GM12891 (cell line): ENCODE measurements at regions not wholly inside any gene's neighbourhood (a gene's known extent, or its start where the extent isn't known, plus 50 kb on each side); places are given as distances from the start of the nearest gene placed in this dataset.

Experiments
- DNase-seq: peaks from one replicate; pipeline ENCODE4 v3.0.0; 2011; ENCODE audit warnings: low spot score; ENCODE audit not compliant: insufficient read length
- FAIRE-seq: peaks from 2 replicates; lab custom pipeline; 2011; peaks lifted over from hg19 to GRCh38; lab: Jason Lieb, UNC
- PAX5 ChIP-seq: IDR thresholded peaks from 2 replicates; pipeline ENCODE4 v1.6.1; 2011; ENCODE audit warnings: low read length, moderate library complexity, mild to moderate bottlenecking; ENCODE audit not compliant: insufficient read depth, severe bottlenecking
- POLR2A ChIP-seq: IDR thresholded peaks from 2 replicates; pipeline ENCODE4 v1.6.1; 2011; ENCODE audit warnings: low read depth, low read length, control low read depth
- POLR2AphosphoS5 ChIP-seq: IDR thresholded peaks from 2 replicates; pipeline ENCODE4 v1.6.1; 2011; ENCODE audit warnings: low read depth, low read length, control low read depth
- POU2F2 ChIP-seq: IDR thresholded peaks from 2 replicates; pipeline ENCODE4 v1.6.1; 2011; ENCODE audit warnings: low read depth, mild to moderate bottlenecking, control low read depth, low read length, moderate library complexity
- SPI1 ChIP-seq: IDR thresholded peaks from 2 replicates; pipeline ENCODE4 v1.6.1; 2011; ENCODE audit warnings: low read depth, low read length, control low read depth
- TAF1 ChIP-seq: IDR thresholded peaks from 2 replicates; pipeline ENCODE4 v1.6.1; 2011; ENCODE audit warnings: low read depth, low read length, control low read depth

DNA sequence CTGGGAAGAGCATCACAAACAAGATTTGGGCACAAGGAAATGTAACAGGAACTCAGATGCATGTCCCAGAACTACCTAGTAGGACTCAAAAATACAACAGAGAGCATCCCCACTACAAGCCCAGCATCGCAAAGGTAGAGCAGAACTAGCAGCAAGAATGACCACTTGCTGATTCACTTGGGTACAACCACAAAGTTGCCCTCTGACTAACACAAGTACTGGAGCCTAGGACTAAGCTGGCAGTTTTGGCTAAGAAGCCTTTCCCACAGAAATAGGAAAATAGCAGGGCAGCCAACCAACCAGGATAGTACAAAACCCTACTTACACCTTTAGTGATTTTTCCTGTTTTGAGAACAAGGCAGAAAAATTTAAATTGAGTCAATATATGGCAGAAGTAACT, 193.8 kb downstream of the PAX3 start:
- FAIRE-seq: no peak
- TF ChIP-seq PAX5 (no peak), SPI1 (no peak), TAF1 (no peak), POLR2A (no peak), POU2F2 (no peak), POLR2AphosphoS5 (no peak)
- DNase-seq: no peak

DNA sequence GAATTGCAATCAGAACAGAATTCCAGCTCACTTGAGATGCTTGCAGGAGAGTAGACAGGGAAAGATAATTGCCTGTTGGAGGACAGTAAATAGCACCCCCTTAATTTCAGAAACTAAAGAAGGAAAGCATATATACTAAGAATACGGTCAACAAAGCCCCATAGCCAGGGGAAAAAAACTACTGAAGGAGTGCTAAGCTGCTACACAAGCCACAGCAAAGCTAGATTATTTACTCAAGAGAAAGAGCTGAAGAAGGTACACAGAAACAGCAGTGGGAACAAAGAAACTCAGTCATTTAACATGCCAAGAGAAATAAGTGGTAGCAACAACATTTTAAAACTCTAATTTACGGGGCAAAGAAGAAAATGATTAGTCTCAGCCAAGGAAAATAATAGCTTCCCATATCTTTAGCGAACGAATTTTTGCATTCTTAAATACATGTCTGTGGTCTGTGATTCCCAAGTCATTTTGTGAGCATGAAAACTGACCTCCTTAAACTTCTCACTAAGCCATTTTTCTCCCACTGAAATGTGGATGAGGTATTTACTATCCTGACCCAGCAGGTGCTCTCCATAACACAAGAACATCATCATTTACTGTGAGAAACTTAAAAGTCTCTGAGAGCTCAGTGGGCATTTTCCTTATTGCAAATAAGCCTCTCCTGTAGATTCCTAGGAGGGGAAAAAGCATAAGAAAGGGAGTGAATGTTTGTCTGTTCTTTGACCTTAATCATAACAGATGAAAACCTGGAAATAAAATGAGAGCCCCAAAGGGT, 196.0 kb downstream of the PAX3 start:
- DNase-seq: no peak
- FAIRE-seq: no peak
- TF ChIP-seq PAX5 (no peak), POLR2AphosphoS5 (no peak), SPI1 (no peak), POLR2A (no peak), POU2F2 (no peak), TAF1 (no peak)

DNA sequence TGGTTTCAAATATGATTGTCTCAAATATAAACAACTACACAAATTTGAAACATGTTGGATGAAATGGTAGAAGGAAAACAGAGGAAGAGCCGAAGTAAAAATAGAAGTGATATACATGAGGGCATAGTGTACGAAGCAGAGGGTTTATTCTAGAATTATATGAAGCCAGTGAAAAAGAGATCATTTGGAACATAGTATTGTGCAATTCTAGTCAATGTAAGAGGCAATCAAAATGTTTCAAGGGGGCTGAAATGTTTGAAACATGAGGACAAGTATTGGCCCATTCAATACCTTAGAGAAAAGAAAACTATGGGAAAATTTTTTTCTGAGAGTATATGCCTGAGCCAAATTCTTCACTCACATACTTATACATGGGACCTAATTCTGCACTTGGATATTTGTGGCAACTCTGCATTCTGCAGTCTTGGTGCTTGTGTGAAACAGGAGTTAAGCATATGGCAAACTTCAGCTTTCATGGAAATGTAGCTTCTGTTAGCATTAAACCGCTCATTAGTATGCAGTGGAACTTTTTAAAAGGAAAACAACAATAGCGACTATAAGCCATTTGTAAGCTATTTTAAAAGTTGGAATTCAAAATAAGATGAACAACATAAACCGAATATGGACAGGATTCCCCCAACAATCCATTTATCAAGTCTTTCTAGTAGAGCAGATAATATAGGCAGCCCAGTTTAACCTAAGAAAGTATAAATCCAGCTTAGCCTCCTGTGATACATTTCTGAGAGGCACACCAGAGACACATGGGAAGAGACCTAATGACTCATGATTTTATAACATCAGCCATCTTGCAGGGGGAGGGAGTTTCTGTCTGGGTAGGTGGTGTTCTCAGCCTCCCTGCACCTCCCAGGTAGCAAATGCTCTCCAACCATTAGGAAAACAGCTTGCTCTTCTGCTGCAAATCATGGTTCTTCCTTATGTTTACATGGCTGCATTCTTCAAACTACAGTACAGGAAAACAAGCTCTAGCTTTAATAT, 197.8 kb downstream of the PAX3 start:
- TF ChIP-seq SPI1 (no peak), TAF1 (no peak), POU2F2 (no peak), POLR2AphosphoS5 (no peak), PAX5 (no peak), POLR2A (no peak)
- FAIRE-seq (no peak), DNase-seq (no peak)

DNA sequence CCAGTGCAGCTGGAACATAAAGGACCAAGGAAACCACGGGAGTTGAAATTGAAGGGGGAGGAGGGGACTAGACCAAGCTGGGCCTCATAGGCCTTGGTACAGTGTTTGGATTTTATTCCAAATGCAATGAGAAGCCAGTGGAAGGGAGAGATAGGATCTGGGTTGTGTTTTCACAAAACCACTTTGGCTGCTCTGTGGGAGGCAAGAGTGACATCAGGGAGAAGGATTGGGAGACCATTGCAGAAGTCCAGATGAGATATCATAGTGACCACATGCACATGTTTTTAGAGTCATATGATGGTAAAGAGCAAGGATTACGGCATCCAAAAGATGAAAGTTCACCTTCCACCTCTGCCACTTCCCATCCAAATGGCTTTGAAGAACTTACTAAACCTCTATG, 210.2 kb downstream of the PAX3 start:
- FAIRE-seq: no peak
- no peak for DNase-seq
- TF ChIP-seq PAX5: no peak
- no peak for TF ChIP-seq POLR2A
- no peak for TF ChIP-seq SPI1
- TF ChIP-seq TAF1: no peak
- TF ChIP-seq POU2F2: no peak
- no peak for TF ChIP-seq POLR2AphosphoS5

DNA sequence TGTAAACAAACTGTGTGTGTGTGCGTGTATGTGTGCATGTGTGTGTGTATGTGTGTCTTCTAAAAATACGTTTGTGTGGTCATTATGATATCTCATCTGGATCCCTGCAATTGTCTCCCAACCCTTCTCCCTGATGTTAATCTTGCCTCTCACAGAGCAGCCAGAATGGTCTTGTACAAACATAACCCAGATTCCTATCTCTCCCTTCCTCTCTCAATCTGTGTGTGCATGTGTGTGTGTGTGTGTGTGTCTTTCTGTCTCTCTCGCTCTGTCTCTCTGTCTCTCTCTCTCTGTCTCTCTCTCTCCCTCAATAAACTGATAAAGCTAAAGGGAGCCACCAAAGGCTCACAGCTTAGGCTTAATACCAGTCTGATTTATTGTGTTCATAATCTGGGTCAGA, 210.8 kb downstream of the PAX3 start:
- DNase-seq: no peak
- FAIRE-seq: no peak
- TF ChIP-seq POLR2A: no peak
- TF ChIP-seq TAF1: no peak
- TF ChIP-seq POU2F2: no peak
- TF ChIP-seq POLR2AphosphoS5: no peak
- TF ChIP-seq PAX5: no peak
- TF ChIP-seq SPI1: no peak

DNA sequence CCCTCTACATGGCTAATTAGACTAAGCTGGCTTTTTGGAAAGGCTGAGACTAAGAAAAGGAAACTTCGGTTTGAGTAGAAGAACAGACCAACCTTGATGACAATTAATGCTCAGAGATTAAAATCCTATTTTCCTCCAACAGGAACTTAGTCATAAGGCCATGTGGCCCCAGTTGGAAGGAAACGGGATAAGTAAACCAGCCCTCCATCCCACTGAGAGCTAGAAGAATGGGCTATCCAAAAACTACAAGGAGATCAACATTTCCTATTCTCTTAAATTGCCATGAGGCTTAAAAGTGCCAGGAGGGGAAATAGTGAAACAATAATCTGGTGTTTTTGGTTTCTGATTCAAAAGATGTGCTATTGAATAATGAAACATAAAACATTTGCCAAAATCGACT, 216.6 kb downstream of the PAX3 start:
- DNase-seq: no peak

DNA sequence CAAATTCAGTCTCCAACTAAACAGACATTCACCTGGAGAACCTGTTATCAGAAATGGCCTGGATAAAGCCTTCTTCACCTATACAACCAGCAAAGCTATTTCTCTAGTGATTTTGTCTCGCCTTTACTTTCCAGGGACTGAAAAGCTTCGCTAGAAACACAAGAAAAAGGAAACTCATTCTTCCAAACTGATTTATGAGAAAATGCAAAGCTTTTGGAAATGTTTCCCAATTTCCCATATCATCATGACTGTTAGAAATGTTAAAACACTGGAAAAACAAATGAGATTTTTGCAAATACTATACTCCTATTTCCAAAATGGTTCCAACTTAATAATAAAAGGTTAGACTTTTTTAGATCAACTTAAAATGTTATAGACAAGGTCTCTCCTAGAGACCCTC, 218.7 kb downstream of the PAX3 start:
- DNase-seq: no peak
- TF ChIP-seq PAX5 (no peak), POLR2A (no peak), POLR2AphosphoS5 (no peak), POU2F2 (no peak), SPI1 (no peak), TAF1 (no peak)

More for the DNA sequence above, 216.6 kb downstream of the PAX3 start:
- TF ChIP-seq SPI1 (no peak), POLR2A (no peak), POU2F2 (no peak), PAX5 (no peak), POLR2AphosphoS5 (no peak), TAF1 (no peak)
- FAIRE-seq: no peak

DNA sequence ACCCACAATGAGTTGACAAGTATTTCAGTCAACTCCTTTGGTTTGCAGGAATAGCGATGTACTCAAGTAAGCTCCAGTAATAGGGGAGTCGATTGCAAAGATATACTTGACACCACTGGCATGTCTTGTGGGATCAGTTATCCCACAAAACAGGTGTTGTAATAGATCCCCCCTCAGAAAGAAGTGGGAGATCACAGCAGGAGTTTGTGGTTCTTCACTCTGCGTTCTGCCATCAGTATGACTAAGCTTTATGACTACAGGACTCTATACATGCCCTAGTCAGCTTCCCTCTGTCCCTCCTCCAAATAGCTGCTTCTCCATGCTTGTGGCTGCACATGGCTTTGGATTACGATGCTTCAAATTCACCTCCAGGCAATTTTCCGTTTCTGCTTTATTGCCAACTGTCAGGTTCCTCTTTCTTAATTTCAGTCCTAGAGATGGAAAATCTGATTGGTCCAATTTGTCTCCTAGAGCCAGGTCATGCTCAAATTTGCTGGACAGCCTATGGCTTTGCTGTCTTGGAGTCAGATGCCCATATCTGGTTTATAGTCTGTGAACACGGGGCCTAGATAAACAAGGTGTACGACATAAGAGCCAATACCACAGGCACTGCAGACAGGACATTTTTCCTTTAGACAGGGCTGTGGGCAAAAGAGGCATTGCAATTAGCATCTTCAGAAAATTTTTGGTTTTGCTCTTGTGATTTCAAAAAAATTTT, 221.7 kb downstream of the PAX3 start:
- DNase-seq (no peak), FAIRE-seq (no peak)
- TF ChIP-seq SPI1: no peak
- TF ChIP-seq POLR2A: no peak
- no peak for TF ChIP-seq POU2F2
- no peak for TF ChIP-seq POLR2AphosphoS5
- no peak for TF ChIP-seq TAF1
- TF ChIP-seq PAX5: no peak

More for the DNA sequence above, 218.7 kb downstream of the PAX3 start:
- FAIRE-seq: no peak

DNA sequence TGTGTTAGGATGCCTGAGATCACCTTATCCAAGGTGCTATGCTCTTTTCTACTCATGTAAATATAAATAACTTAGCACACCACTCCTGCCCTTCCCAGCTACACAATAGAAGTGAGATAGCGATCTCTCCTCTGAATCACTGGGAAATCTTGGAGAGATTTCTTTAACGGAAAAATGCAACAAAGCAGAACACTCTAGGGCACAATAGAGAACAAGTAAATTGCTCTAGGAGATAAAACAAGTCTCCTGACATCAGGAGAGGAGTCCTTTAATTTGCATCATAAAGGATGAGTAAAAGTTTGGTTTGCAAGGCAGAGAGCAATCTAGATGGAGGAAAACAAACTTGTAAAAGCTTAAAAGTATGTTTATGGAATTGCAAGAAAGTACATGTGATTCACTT, 224.1 kb downstream of the PAX3 start:
- TF ChIP-seq POLR2A (no peak), SPI1 (no peak), PAX5 (no peak), POU2F2 (no peak), TAF1 (no peak), POLR2AphosphoS5 (no peak)
- DNase-seq (no peak), FAIRE-seq (no peak)
